Smooth muscle cell (in vitro differentiated cells): ENCODE measurements at regions not wholly inside any gene's neighbourhood (a gene's known extent, or its start where the extent isn't known, plus 50 kb on each side); places are given as distances from the start of the nearest gene placed in this dataset.
A peak's percentile ranks its signal among the peaks of the same experiment; 100 is the strongest.

Experiments used
- DNase-seq: peaks from one replicate; lab custom pipeline; 2025; ENCODE audit not compliant: unreplicated experiment; lab: John Stamatoyannopoulos, UW
- H2AFZ ChIP-seq: fragments of 200-600 bp; sonication (generic); 2 replicates; pipeline ENCODE4 v1.6.0; 2016; ENCODE audit warnings: antibody characterized with exemption, low read depth, mild to moderate bottlenecking
- H3F3A ChIP-seq: fragments of 200-600 bp; sonication (generic); 2 replicates; pipeline ENCODE4 v1.6.0; 2017; ENCODE audit warnings: antibody characterized with exemption, low read depth
- H3K27ac ChIP-seq: fragments of 200-600 bp; sonication (generic); 2 replicates; pipeline ENCODE4 v1.5.1; 2016; ENCODE audit warnings: low read depth, mild to moderate bottlenecking
- H3K27me3 ChIP-seq: fragments of 200-600 bp; sonication (generic); 2 replicates; pipeline ENCODE4 v1.6.1; 2016; ENCODE audit warnings: low read depth, mild to moderate bottlenecking
- H3K36me3 ChIP-seq: fragments of 200-600 bp; sonication (generic); 2 replicates; pipeline ENCODE4 v1.5.1; 2016; ENCODE audit warnings: low read depth
- H3K4me1 ChIP-seq: fragments of 200-600 bp; sonication (generic); 2 replicates; pipeline ENCODE4 v1.5.1; 2016; ENCODE audit warnings: low read depth
- H3K4me2 ChIP-seq: fragments of 200-600 bp; sonication (generic); 2 replicates; pipeline ENCODE4 v1.6.0; 2016; ENCODE audit warnings: mild to moderate bottlenecking
- H3K4me3 ChIP-seq: fragments of 200-600 bp; sonication (generic); 2 replicates; pipeline ENCODE4 v1.5.1; 2016; ENCODE audit warnings: mild to moderate bottlenecking
- H3K79me2 ChIP-seq: fragments of 200-600 bp; sonication (generic); 2 replicates; pipeline ENCODE4 v1.6.0; 2016; ENCODE audit warnings: low read depth, mild to moderate bottlenecking
- H3K9ac ChIP-seq: fragments of 200-600 bp; sonication (generic); 2 replicates; pipeline ENCODE4 v1.6.0; 2016; ENCODE audit warnings: low read depth
- H3K9me3 ChIP-seq: fragments of 200-600 bp; sonication (generic); replicated peaks from 2 replicates; pipeline ENCODE4 v1.5.1; 2016; ENCODE audit warnings: low read depth
- H4K20me1 ChIP-seq: fragments of 200-600 bp; sonication (generic); 2 replicates; pipeline ENCODE4 v1.6.0; 2016; ENCODE audit warnings: low read depth
- CTCF ChIP-seq: fragments of 200-600 bp; sonication (generic); IDR thresholded peaks from 2 replicates; pipeline ENCODE4 v1.5.1; 2017; ENCODE audit warnings: borderline replicate concordance, mild to moderate bottlenecking, antibody characterized with exemption; ENCODE audit not compliant: insufficient read depth, poor library complexity, severe bottlenecking
- WGBS: methylation state at CpG from one replicate; pipeline ENCODE4 v1.1.7; 2016; ENCODE audit warnings: low lambda C conversion rate; 5-methylcytosine and 5-hydroxymethylcytosine counted together

GRCh38 chr18:22493940-22494339, 76.2 kb upstream of the CTAGE1 start:
- peaks cover 14% of the 10 kb centered on the region for H3K4me1 ChIP-seq
- H3K79me2 ChIP-seq = no peaks in the 10 kb centered on the region
- no peak overlapping the region for H3K4me3 ChIP-seq
- H3F3A ChIP-seq = peaks cover 24% of the 10 kb centered on the region
- H3K27ac ChIP-seq = peak overlapping the region; percentile 84
- H3K9me3 ChIP-seq = no peaks in the 10 kb centered on the region
- peak overlapping the region; percentile 56 for H3K4me2 ChIP-seq
- H3K27me3 ChIP-seq = no peaks in the 10 kb centered on the region
- H2AFZ ChIP-seq = peak overlapping the region; percentile 20
- 4% methylated on average over 4 of the region's 4 CpGs for WGBS
- no peak for TF ChIP-seq CTCF
- H3K36me3 ChIP-seq = peaks cover 6% of the 10 kb centered on the region
- H4K20me1 ChIP-seq = no peaks in the 10 kb centered on the region
- DNase-seq = no peak
- H3K9ac ChIP-seq = peak overlapping the region; percentile 21

DNA sequence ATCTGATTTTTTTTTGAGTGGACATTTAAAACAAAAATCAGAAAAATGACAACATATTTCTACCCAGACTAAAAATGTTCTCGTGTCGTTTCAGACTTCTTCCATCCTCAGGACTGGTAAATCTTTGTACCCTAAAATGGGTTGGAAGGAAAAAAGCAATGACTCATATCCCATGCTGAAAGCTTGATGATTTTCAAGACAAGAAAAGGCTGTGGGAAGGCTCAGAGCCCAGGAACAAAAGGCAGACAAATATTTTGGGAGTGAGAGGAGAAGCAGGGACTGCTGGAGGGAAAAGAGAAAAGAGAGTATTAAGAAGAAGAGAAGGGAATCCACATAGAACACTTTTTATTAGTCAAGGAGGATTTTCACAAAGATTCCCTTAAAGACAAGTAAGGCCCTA, 77.1 kb upstream of the CTAGE1 start:
- H2AFZ ChIP-seq = peak overlapping the region; percentile 22
- 0% methylated on average over 2 of the region's 2 CpGs for WGBS
- H3F3A ChIP-seq = peaks cover 24% of the 10 kb centered on the region
- H3K27me3 ChIP-seq = no peaks in the 10 kb centered on the region
- peak overlapping the region; percentile 24 for H3K9ac ChIP-seq
- H3K4me1 ChIP-seq = peaks cover 14% of the 10 kb centered on the region
- H3K36me3 ChIP-seq = peaks cover 6% of the 10 kb centered on the region
- DNase-seq = no peak
- H3K9me3 ChIP-seq = no peaks in the 10 kb centered on the region
- no peaks in the 10 kb centered on the region for H3K79me2 ChIP-seq
- no peak for TF ChIP-seq CTCF
- H3K4me3 ChIP-seq = no peak overlapping the region
- peak overlapping the region; percentile 84 for H3K27ac ChIP-seq
- peak overlapping the region; percentile 56 for H3K4me2 ChIP-seq
- no peaks in the 10 kb centered on the region for H4K20me1 ChIP-seq

DNA sequence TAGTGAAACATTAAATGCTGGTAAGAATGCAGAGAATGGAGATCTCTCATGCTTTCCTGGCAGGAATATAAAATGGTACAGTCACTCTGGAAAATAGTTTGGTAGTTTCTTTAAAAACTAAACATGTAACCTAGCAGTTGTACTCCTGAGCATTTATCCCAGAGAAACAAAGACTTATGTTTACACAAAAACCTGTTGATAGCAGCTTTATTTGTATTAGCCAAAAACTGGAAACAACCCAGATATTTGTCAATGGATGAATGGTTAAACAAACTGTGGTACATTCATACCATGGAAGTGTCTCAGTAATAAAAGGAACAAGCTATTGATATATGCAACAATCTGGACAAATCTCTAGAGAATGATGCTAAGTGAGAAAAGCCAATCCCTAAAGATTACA, 81.7 kb upstream of the CTAGE1 start:
- no peak overlapping the region for H3K27ac ChIP-seq
- H3K36me3 ChIP-seq = peaks cover 6% of the 10 kb centered on the region
- H3K9me3 ChIP-seq = no peaks in the 10 kb centered on the region
- peaks cover 15% of the 10 kb centered on the region for H3K4me1 ChIP-seq
- H2AFZ ChIP-seq = no peak overlapping the region
- no peaks in the 10 kb centered on the region for H3K79me2 ChIP-seq
- peaks cover 26% of the 10 kb centered on the region for H3F3A ChIP-seq
- DNase-seq = no peak
- H4K20me1 ChIP-seq = no peaks in the 10 kb centered on the region
- no peak for TF ChIP-seq CTCF
- H3K9ac ChIP-seq = no peak overlapping the region
- H3K27me3 ChIP-seq = no peaks in the 10 kb centered on the region
- H3K4me3 ChIP-seq = no peak overlapping the region
- H3K4me2 ChIP-seq = no peak overlapping the region

GRCh38 chr18:22503803-22504202, 86.1 kb upstream of the CTAGE1 start:
- no peaks in the 10 kb centered on the region for H3K79me2 ChIP-seq
- peak overlapping the region; percentile 47 for H2AFZ ChIP-seq
- H3K27me3 ChIP-seq = no peaks in the 10 kb centered on the region
- H3K36me3 ChIP-seq = no peaks in the 10 kb centered on the region
- no peak for DNase-seq
- H3K4me3 ChIP-seq = no peak overlapping the region
- H3F3A ChIP-seq = peaks cover 13% of the 10 kb centered on the region
- peaks cover 6% of the 10 kb centered on the region for H3K4me1 ChIP-seq
- TF ChIP-seq CTCF = no peak
- H3K4me2 ChIP-seq = peak overlapping the region; percentile 49
- H4K20me1 ChIP-seq = no peaks in the 10 kb centered on the region
- H3K27ac ChIP-seq = peak overlapping the region; percentile 86
- H3K9ac ChIP-seq = no peak overlapping the region
- no peaks in the 10 kb centered on the region for H3K9me3 ChIP-seq
- 20% methylated on average over 3 of the region's 3 CpGs for WGBS
